Caco-2 (cell line): ENCODE measurements at regions not wholly inside any gene's neighbourhood (a gene's known extent, or its start where the extent isn't known, plus 50 kb on each side); places are given as distances from the start of the nearest gene placed in this dataset.

ENCODE experiments used
- BruUV-seq: library from RNA; stranded (reverse); fragments of 400-500 nt; replicated peaks from 2 replicates; lab custom pipeline; 2021; lab: Mats Ljungman, UMichigan
- CTCF ChIA-PET: fragments of 300-600 bp; sonication (Branson Sonifier 250); formaldehyde crosslinking; loops from one replicate; lab custom pipeline; 2022; ENCODE audit warnings: antibody characterized with exemption; lab: Charles Lee
- POLR2A ChIA-PET: fragments of 300-600 bp; sonication (Branson Sonifier 250); formaldehyde crosslinking; loops from one replicate; lab custom pipeline; 2022; ENCODE audit warnings: antibody characterized with exemption; lab: Charles Lee
- DNase-seq, 2 experiments: peaks; one replicate each; pipeline versions ENCODE4 v3.0.0 to v3.0.0-alpha.2; 2020 to 2022
- H3K27me3 ChIP-seq: replicated peaks from 2 replicates; pipeline ENCODE4 v1.6.0; 2011; ENCODE audit warnings: low read length; ENCODE audit not compliant: control insufficient read depth, insufficient read depth
- H3K36me3 ChIP-seq: 2 replicates; pipeline ENCODE4 v1.5.1; 2011; ENCODE audit warnings: low read length; ENCODE audit not compliant: control insufficient read depth, insufficient read depth
- H3K4me1 ChIP-seq: fragments of 250-450 bp; sonication (Bioruptor Pico); 2 replicates; pipeline ENCODE4 v1.5.1; 2020; ENCODE audit warnings: mild to moderate bottlenecking
- H3K4me3 ChIP-seq: 2 replicates; pipeline ENCODE4 v1.5.1; 2011; ENCODE audit warnings: low read depth, mild to moderate bottlenecking, control low read depth, low read length
- H3K9me3 ChIP-seq: fragments of 250-450 bp; sonication (Bioruptor Pico); 2 replicates; pipeline ENCODE4 v1.5.1; 2020; ENCODE audit warnings: mild to moderate bottlenecking, moderate library complexity
- H3K27ac Mint-ChIP-seq: one replicate; pipeline ENCODE4 v1.8.0; 2022; ENCODE audit warnings: mixed read lengths; ENCODE audit not compliant: unreplicated experiment
- H3K27me3 Mint-ChIP-seq: one replicate; pipeline ENCODE4 v1.8.0; 2022; ENCODE audit warnings: mixed read lengths; ENCODE audit not compliant: insufficient read depth, unreplicated experiment
- H3K36me3 Mint-ChIP-seq: one replicate; pipeline ENCODE4 v1.8.0; 2022; ENCODE audit warnings: mild to moderate bottlenecking, mixed read lengths; ENCODE audit not compliant: insufficient read depth, unreplicated experiment
- H3K4me1 Mint-ChIP-seq: one replicate; pipeline ENCODE4 v1.8.0; 2022; ENCODE audit warnings: low read depth, mixed read lengths; ENCODE audit not compliant: unreplicated experiment
- H3K4me3 Mint-ChIP-seq: one replicate; pipeline ENCODE4 v1.8.0; 2022; ENCODE audit warnings: mild to moderate bottlenecking, moderate library complexity, mixed read lengths; ENCODE audit not compliant: unreplicated experiment
- H3K9me3 Mint-ChIP-seq: one replicate; pipeline ENCODE4 v1.8.0; 2022; ENCODE audit warnings: mixed read lengths; ENCODE audit not compliant: unreplicated experiment
- CTCF ChIP-seq, 2 experiments: fragments of 200-600 bp in 1 of 2; IDR thresholded peaks; 1 replicate in 1 of 2; 2 replicates in 1 of 2; pipeline versions ENCODE4 v1.5.1 to v1.8.0; 2011 to 2022; ENCODE audit warnings: antibody characterized with exemption in 1 of 2, control low read depth in 1 of 2, inconsistent platforms in 1 of 2, low read depth in 1 of 2, low read length in 1 of 2, mild to moderate bottlenecking in 1 of 2, moderate library complexity in 1 of 2; ENCODE audit not compliant: insufficient read depth in 1 of 2, severe bottlenecking in 1 of 2, unreplicated experiment in 1 of 2
- intact Hi-C: fragments of 100-400 bp; cut with micrococcal nuclease; formaldehyde crosslinking; loops from one replicate; pipeline ENCODE4 v1.10.0; 2022; ENCODE audit not compliant: unreplicated experiment

- DNase-seq = no peak
- H3K4me1 Mint-ChIP-seq = no peaks in the 10 kb centered on the region
- H3K9me3 Mint-ChIP-seq = no peaks in the 10 kb centered on the region
- Histone ChIP-seq H3K4me3 (no peak overlapping the region), H3K36me3 (no peaks in the 10 kb centered on the region), H3K9me3 (no peaks in the 10 kb centered on the region), H3K27me3 (no peaks in the 10 kb centered on the region), H3K4me1 (no peaks in the 10 kb centered on the region)
- TF ChIP-seq CTCF (IDR thresholded peaks at IDR 0.05; ENCODE audit: insufficient read depth in 1 of 2, low read depth in 1 of 2, low read length in 1 of 2, severe bottlenecking in 1 of 2, unreplicated experiment in 1 of 2) = no peak
- intact Hi-C loops = no loop called here
- H3K27me3 Mint-ChIP-seq = peaks cover 42% of the 10 kb centered on the region
- ChIA-PET CTCF (no interaction called here), POLR2A (no interaction called here)
- no peaks in the 10 kb centered on the region for H3K36me3 Mint-ChIP-seq
- no peak overlapping the region for H3K27ac Mint-ChIP-seq
- H3K4me3 Mint-ChIP-seq = no peak overlapping the region
- no TSS peak for BruUV-seq
These were observed 153.8 kb upstream of the SOX1 start for GRCh38 chr13:111912991-111913760.

GRCh38 chr13:111913761-111914140 lies 153.2 kb upstream of the SOX1 start:
- Mint-ChIP-seq H3K4me3 (no peak overlapping the region), H3K9me3 (no peaks in the 10 kb centered on the region), H3K27me3 (peaks cover 42% of the 10 kb centered on the region), H3K36me3 (no peaks in the 10 kb centered on the region), H3K4me1 (no peaks in the 10 kb centered on the region), H3K27ac (no peak overlapping the region)
- Histone ChIP-seq H3K36me3 (no peaks in the 10 kb centered on the region), H3K9me3 (no peaks in the 10 kb centered on the region), H3K4me1 (no peaks in the 10 kb centered on the region), H3K4me3 (no peak overlapping the region), H3K27me3 (no peaks in the 10 kb centered on the region)
- intact Hi-C loops = no loop called here
- CTCF ChIA-PET = no interaction called here
- POLR2A ChIA-PET = no interaction called here
- no peak for DNase-seq
- no TSS peak for BruUV-seq
- TF ChIP-seq CTCF (IDR thresholded peaks at IDR 0.05; ENCODE audit: insufficient read depth in 1 of 2, low read depth in 1 of 2, low read length in 1 of 2, severe bottlenecking in 1 of 2, unreplicated experiment in 1 of 2) = no peak

GRCh38 chr13:111914241-111915103 lies 152.5 kb upstream of the SOX1 start:
- no peaks in the 10 kb centered on the region for H3K36me3 ChIP-seq
- Mint-ChIP-seq H3K4me1 (no peaks in the 10 kb centered on the region), H3K27me3 (peaks cover 42% of the 10 kb centered on the region), H3K36me3 (no peaks in the 10 kb centered on the region), H3K9me3 (no peaks in the 10 kb centered on the region), H3K27ac (no peak overlapping the region), H3K4me3 (no peak overlapping the region)
- intact Hi-C loops = no loop called here
- H3K4me1 ChIP-seq = no peaks in the 10 kb centered on the region
- no TSS peak for BruUV-seq
- DNase-seq = no peak
- no peaks in the 10 kb centered on the region for H3K27me3 ChIP-seq
- H3K4me3 ChIP-seq = no peak overlapping the region
- no peak for TF ChIP-seq CTCF (IDR thresholded peaks at IDR 0.05; ENCODE audit: insufficient read depth in 1 of 2, low read depth in 1 of 2, low read length in 1 of 2, severe bottlenecking in 1 of 2, unreplicated experiment in 1 of 2)
- ChIA-PET POLR2A (no interaction called here), CTCF (no interaction called here)
- H3K9me3 ChIP-seq = no peaks in the 10 kb centered on the region
